Natural killer cell (primary cell): ENCODE measurements at regions not wholly inside any gene's neighbourhood (a gene's known extent, or its start where the extent isn't known, plus 50 kb on each side); places are given as distances from the start of the nearest gene placed in this dataset.

Experiments
- ATAC-seq, 3 donors: fragments of 150-1000 bp in 2 of 3; fragments of 200-7000 bp in 1 of 3; cut with Tn5 transposase; 1 replicate in 1 of 3; 2 replicates in 2 of 3; pipeline ENCODE4 v1.10.0; 2021; ENCODE audit warnings: mild to moderate bottlenecking in 2 of 3, moderate library complexity in 2 of 3
- DNase-seq, 2 donors: peaks; one replicate each; pipeline versions ENCODE4 v3.0.0 to v3.0.0-alpha.2; 2013 to 2021; ENCODE audit warnings: mixed read lengths in 1 of 2
- H3K27ac ChIP-seq: one replicate; pipeline ENCODE4 v1.5.1; 2013; ENCODE audit warnings: mild to moderate bottlenecking, low read length
- H3K27me3 ChIP-seq: one replicate; pipeline ENCODE4 v1.6.1; 2013; ENCODE audit warnings: low read length; ENCODE audit not compliant: control insufficient read depth, insufficient read depth
- H3K36me3 ChIP-seq: one replicate; pipeline ENCODE4 v1.6.1; 2013; ENCODE audit warnings: low read length; ENCODE audit not compliant: control insufficient read depth, insufficient read depth
- H3K4me1 ChIP-seq: one replicate; pipeline ENCODE4 v1.6.1; 2013; ENCODE audit warnings: low read length; ENCODE audit not compliant: control insufficient read depth, insufficient read depth
- H3K4me3 ChIP-seq: one replicate; pipeline ENCODE4 v1.5.1; 2013; ENCODE audit warnings: low read length
- H3K9me3 ChIP-seq: one replicate; pipeline ENCODE4 v1.6.1; 2013; ENCODE audit warnings: low read length; ENCODE audit not compliant: control insufficient read depth, insufficient read depth
- H3K27ac Mint-ChIP-seq, 2 donors: one replicate each; pipeline ENCODE4 v1.8.0; 2022; ENCODE audit warnings: mild to moderate bottlenecking in 2 of 2, mixed read lengths in 2 of 2, moderate library complexity in 1 of 2
- H3K27me3 Mint-ChIP-seq, 2 donors: one replicate each; pipeline ENCODE4 v1.8.0; 2022; ENCODE audit warnings: low read depth in 2 of 2, mixed read lengths in 2 of 2
- H3K36me3 Mint-ChIP-seq: one replicate; pipeline ENCODE4 v1.8.0; 2022; ENCODE audit warnings: mixed read lengths
- H3K4me1 Mint-ChIP-seq, 2 donors: one replicate each; pipeline ENCODE4 v1.8.0; 2022; ENCODE audit warnings: mixed read lengths in 2 of 2
- H3K4me3 Mint-ChIP-seq: one replicate; pipeline ENCODE4 v1.8.0; 2022; ENCODE audit warnings: mild to moderate bottlenecking, moderate library complexity, mixed read lengths
- H3K9me3 Mint-ChIP-seq, 2 donors: one replicate each; pipeline ENCODE4 v1.8.0; 2022; ENCODE audit warnings: mixed read lengths in 2 of 2
- WGBS: methylation state at CpG from one replicate; pipeline ENCODE4 v1.1.7; 2013; ENCODE audit warnings: missing lambda C conversion rate; ENCODE audit not compliant: insufficient coverage; 5-methylcytosine and 5-hydroxymethylcytosine counted together
- intact Hi-C: fragments of 100-400 bp; cut with micrococcal nuclease; formaldehyde crosslinking; loops from one replicate; pipeline ENCODE4 v1.14.2; 2022
- TF ChIP-seq, protein P1 (sequence below): fragments of 200-600 bp; IDR thresholded peaks from one replicate; pipeline ENCODE4 v1.8.0; 2022; ENCODE audit warnings: antibody characterized with exemption

DNA sequence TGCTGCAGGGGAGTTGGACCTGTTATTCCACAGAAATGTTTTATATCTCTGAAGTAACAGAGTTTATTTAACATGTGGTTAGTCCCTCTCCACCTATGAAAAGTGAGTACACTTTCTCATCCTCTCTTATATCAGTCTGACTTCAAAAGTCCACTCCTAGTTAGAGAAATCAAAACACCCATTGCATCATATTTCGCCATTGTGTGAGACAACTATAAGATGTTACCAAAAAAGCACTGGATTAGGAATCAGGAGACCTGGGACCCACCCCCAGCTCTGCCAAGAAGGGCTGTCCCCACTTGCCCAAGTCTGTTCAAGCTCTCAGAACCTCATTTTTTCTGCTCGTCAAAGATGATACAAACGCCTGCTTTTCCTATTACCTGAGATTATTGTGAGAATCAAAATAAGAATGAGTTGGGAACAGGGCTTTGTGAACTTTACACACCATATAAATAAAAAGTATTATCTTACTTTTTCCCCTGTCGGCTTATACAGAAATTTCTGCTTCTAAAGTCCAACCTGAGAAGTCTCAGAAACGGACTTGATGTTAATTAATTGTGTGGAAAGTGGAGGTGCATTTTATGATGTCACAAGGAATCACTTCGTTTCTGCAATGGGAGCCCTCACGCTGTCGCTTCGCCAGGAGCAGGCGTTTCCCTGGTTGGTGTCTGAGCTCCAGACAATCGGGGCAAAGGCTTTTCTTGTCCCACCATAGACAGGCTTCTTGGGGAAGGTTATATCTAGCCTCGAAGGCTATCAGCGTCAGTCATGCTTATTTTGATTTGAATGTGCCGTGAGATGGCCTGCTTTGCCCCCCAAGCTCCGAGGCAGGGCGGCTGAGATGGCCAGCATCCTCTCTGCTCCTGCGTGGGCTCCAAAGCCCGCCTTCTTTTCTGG lies 89.6 kb upstream of the ZNF516 start:
- DNase-seq (no peak), ATAC-seq (no peak)
- Mint-ChIP-seq H3K27ac (no peak overlapping the region), H3K4me1 (peaks cover 12 to 14% of the 10 kb centered on the region in 2 donors), H3K36me3 (no peaks in the 10 kb centered on the region), H3K4me3 (no peak overlapping the region), H3K27me3 (peaks cover 5 to 46% of the 10 kb centered on the region in 2 donors), H3K9me3 (no peaks in the 10 kb centered on the region)
- H3K27me3 ChIP-seq = no peaks in the 10 kb centered on the region
- 83% methylated on average over 17 of the region's 18 CpGs for WGBS
- TF ChIP-seq, protein P1, sequence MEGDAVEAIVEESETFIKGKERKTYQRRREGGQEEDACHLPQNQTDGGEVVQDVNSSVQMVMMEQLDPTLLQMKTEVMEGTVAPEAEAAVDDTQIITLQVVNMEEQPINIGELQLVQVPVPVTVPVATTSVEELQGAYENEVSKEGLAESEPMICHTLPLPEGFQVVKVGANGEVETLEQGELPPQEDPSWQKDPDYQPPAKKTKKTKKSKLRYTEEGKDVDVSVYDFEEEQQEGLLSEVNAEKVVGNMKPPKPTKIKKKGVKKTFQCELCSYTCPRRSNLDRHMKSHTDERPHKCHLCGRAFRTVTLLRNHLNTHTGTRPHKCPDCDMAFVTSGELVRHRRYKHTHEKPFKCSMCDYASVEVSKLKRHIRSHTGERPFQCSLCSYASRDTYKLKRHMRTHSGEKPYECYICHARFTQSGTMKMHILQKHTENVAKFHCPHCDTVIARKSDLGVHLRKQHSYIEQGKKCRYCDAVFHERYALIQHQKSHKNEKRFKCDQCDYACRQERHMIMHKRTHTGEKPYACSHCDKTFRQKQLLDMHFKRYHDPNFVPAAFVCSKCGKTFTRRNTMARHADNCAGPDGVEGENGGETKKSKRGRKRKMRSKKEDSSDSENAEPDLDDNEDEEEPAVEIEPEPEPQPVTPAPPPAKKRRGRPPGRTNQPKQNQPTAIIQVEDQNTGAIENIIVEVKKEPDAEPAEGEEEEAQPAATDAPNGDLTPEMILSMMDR = no peak
- H3K4me1 ChIP-seq = no peaks in the 10 kb centered on the region
- no peak overlapping the region for H3K4me3 ChIP-seq
- H3K36me3 ChIP-seq = no peaks in the 10 kb centered on the region
- intact Hi-C loops = no loop called here
- H3K27ac ChIP-seq = no peak overlapping the region
- H3K9me3 ChIP-seq = no peaks in the 10 kb centered on the region

DNA sequence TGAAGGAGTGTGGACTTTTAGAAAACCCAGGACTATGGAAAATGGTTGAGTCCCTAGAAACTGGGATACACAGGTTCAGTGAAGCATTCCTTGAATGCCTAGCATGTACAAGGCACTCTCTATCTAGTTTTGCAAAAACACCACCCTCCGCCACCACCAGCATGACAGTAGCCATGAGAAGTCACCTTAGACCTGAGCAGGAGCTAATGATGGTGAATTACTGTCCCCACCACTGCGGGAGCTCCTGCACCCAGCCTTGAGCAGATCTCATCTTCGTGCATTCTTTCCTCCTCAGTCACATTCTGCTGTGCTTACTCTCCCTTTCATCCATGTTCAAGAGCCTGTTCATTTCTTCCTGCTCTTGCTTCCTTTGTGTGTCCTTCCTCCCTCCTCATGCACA lies 86.2 kb upstream of the ZNF516 start:
- no peak overlapping the region for H3K4me3 ChIP-seq
- DNase-seq (no peak), ATAC-seq (no peak)
- TF ChIP-seq, protein P1 = no peak
- no peaks in the 10 kb centered on the region for H3K9me3 ChIP-seq
- 79% methylated on average over 3 of the region's 3 CpGs for WGBS
- H3K27me3 ChIP-seq = no peaks in the 10 kb centered on the region
- no peaks in the 10 kb centered on the region for H3K4me1 ChIP-seq
- H3K27ac Mint-ChIP-seq = no peak overlapping the region
- H3K36me3 ChIP-seq = no peaks in the 10 kb centered on the region
- H3K9me3 Mint-ChIP-seq = no peaks in the 10 kb centered on the region
- H3K27ac ChIP-seq = no peak overlapping the region
- peaks cover 16 to 35% of the 10 kb centered on the region in 2 donors for H3K27me3 Mint-ChIP-seq
- intact Hi-C loops = no loop called here
- no peak overlapping the region for H3K4me3 Mint-ChIP-seq
- H3K4me1 Mint-ChIP-seq = no peaks in the 10 kb centered on the region
- no peaks in the 10 kb centered on the region for H3K36me3 Mint-ChIP-seq

DNA sequence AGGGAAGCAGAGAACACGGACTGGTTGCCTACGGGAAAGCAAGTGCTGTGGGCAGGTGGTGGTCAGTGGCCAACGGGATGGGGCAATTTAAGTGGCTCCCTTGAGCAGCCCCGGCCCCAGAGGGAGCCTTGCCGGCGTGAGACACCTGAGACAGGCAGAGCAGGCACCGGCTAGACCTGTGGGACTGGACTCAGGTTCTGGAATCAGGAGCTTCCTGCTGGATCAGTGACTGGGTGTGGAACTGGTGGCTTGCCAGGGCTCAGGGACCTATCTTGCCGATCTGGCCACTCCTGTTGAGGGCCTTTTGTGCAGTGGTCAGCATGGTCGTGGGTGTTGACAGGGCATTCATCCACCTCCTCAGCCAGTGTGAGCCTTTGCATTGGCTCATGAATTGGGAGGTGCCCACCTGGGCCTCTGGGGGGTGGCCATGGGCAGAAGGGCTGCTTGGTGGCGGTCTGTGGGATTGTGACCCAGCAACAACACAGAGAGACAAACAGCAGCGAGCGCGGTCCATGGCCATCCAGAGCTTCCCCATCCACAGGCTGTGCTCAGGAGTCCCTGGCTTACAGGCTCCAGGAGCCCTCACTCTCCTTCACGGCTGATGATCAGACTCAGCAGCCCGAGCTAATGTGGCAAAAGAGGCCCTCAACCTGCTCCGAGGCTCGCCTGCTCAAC lies 85.4 kb upstream of the ZNF516 start:
- Histone ChIP-seq H3K4me1 (no peaks in the 10 kb centered on the region), H3K4me3 (no peak overlapping the region)

More for the DNA sequence above, 85.4 kb upstream of the ZNF516 start:
- Histone ChIP-seq H3K27ac (no peak overlapping the region), H3K27me3 (no peaks in the 10 kb centered on the region), H3K9me3 (no peaks in the 10 kb centered on the region), H3K36me3 (no peaks in the 10 kb centered on the region)
- Mint-ChIP-seq H3K27ac (no peak overlapping the region), H3K9me3 (no peaks in the 10 kb centered on the region), H3K4me3 (no peak overlapping the region), H3K36me3 (no peaks in the 10 kb centered on the region), H3K27me3 (peaks cover 14 to 44% of the 10 kb centered on the region in 2 donors), H3K4me1 (no peaks in the 10 kb centered on the region)
- intact Hi-C loops = no loop called here
- DNase-seq (no peak), ATAC-seq (no peak)
- 92% methylated on average over 17 of the region's 17 CpGs for WGBS
- TF ChIP-seq, protein P1 = no peak
